ENCODE measurements at regions not wholly inside any gene's neighbourhood (a gene's known extent, or its start where the extent isn't known, plus 50 kb on each side); places are given as distances from the start of the nearest gene placed in this dataset.

GRCh38 chr2:35938838-35939237 is 416.7 kb upstream of the CRIM1 start:
- ATAC-seq: no peak
- intact Hi-C loops (cut with DNase I): no loop called here
- Histone ChIP-seq H3K4me3 (ENCODE audit: low read length) (no peak overlapping the region), H3K9me3 (ENCODE audit: control insufficient read depth, low read length) (no peaks in the 10 kb centered on the region), H3K4me1 (ENCODE audit: control insufficient read depth, insufficient read depth, low read length) (no peaks in the 10 kb centered on the region), H3K27ac (ENCODE audit: low read length) (no peak overlapping the region), H3K27me3 (ENCODE audit: control insufficient read depth, insufficient read depth) (no peaks in the 10 kb centered on the region)
- DNase-seq: no peak
- 84% methylated on average over 4 of the region's 4 CpGs for WGBS

- H3K9me3 ChIP-seq (ENCODE audit: control insufficient read depth, low read length): no peaks in the 10 kb centered on the region
- 63% methylated on average over 1 of the region's 1 CpG for WGBS
- ATAC-seq: no peak
- intact Hi-C loops (cut with DNase I): no loop called here
- H3K4me1 ChIP-seq (ENCODE audit: control insufficient read depth, insufficient read depth, low read length): no peaks in the 10 kb centered on the region
- H3K27me3 ChIP-seq (ENCODE audit: control insufficient read depth, insufficient read depth): no peaks in the 10 kb centered on the region
- no peak for DNase-seq
- H3K27ac ChIP-seq (ENCODE audit: low read length): no peak overlapping the region
- H3K4me3 ChIP-seq (ENCODE audit: low read length): no peak overlapping the region
These were observed 422.5 kb upstream of the CRIM1 start for GRCh38 chr2:35933031-35933430.

GRCh38 chr2:35932276-35932963 is 423.2 kb upstream of the CRIM1 start:
- H3K27ac ChIP-seq (ENCODE audit: low read length): no peak overlapping the region
- intact Hi-C loops (cut with DNase I): no loop called here
- 82% methylated on average over 5 of the region's 5 CpGs for WGBS
- H3K27me3 ChIP-seq (ENCODE audit: control insufficient read depth, insufficient read depth): no peaks in the 10 kb centered on the region
- ATAC-seq (no peak), DNase-seq (no peak)
- no peaks in the 10 kb centered on the region for H3K4me1 ChIP-seq (ENCODE audit: control insufficient read depth, insufficient read depth, low read length)
- no peaks in the 10 kb centered on the region for H3K9me3 ChIP-seq (ENCODE audit: control insufficient read depth, low read length)
- no peak overlapping the region for H3K4me3 ChIP-seq (ENCODE audit: low read length)

GRCh38 chr2:35931626-35932025 is 424.0 kb upstream of the CRIM1 start:
- no peak overlapping the region for H3K27ac ChIP-seq (ENCODE audit: low read length)
- no peaks in the 10 kb centered on the region for H3K9me3 ChIP-seq (ENCODE audit: control insufficient read depth, low read length)
- 91% methylated on average over 4 of the region's 4 CpGs for WGBS
- no peaks in the 10 kb centered on the region for H3K27me3 ChIP-seq (ENCODE audit: control insufficient read depth, insufficient read depth)
- intact Hi-C loops (cut with DNase I): no loop called here
- ATAC-seq: no peak
- no peak for DNase-seq
- no peaks in the 10 kb centered on the region for H3K4me1 ChIP-seq (ENCODE audit: control insufficient read depth, insufficient read depth, low read length)
- H3K4me3 ChIP-seq (ENCODE audit: low read length): no peak overlapping the region

- H3K9me3 ChIP-seq (ENCODE audit: control insufficient read depth, low read length): no peaks in the 10 kb centered on the region
- WGBS: 68% methylated on average over 5 of the region's 5 CpGs
- no peak for ATAC-seq
- intact Hi-C loops (cut with DNase I): no loop called here
- no peaks in the 10 kb centered on the region for H3K4me1 ChIP-seq (ENCODE audit: control insufficient read depth, insufficient read depth, low read length)
- H3K27me3 ChIP-seq (ENCODE audit: control insufficient read depth, insufficient read depth): no peaks in the 10 kb centered on the region
- no peak overlapping the region for H3K4me3 ChIP-seq (ENCODE audit: low read length)
- H3K27ac ChIP-seq (ENCODE audit: low read length): no peak overlapping the region
- no peak for DNase-seq
These were observed 424.5 kb upstream of the CRIM1 start for GRCh38 chr2:35931115-35931514.

GRCh38 chr2:35929551-35929950 is 426.0 kb upstream of the CRIM1 start:
- DNase-seq (no peak), ATAC-seq (no peak)
- H3K9me3 ChIP-seq (ENCODE audit: control insufficient read depth, low read length): no peaks in the 10 kb centered on the region
- H3K4me1 ChIP-seq (ENCODE audit: control insufficient read depth, insufficient read depth, low read length): no peaks in the 10 kb centered on the region
- no peaks in the 10 kb centered on the region for H3K27me3 ChIP-seq (ENCODE audit: control insufficient read depth, insufficient read depth)
- H3K4me3 ChIP-seq (ENCODE audit: low read length): no peak overlapping the region
- 94% methylated on average over 2 of the region's 2 CpGs for WGBS
- intact Hi-C loops (cut with DNase I): no loop called here
- H3K27ac ChIP-seq (ENCODE audit: low read length): no peak overlapping the region

- no peak for DNase-seq
- intact Hi-C loops (cut with DNase I): no loop called here
- ATAC-seq: no peak
- Histone ChIP-seq H3K27me3 (ENCODE audit: control insufficient read depth, insufficient read depth) (no peaks in the 10 kb centered on the region), H3K4me3 (ENCODE audit: low read length) (no peak overlapping the region), H3K4me1 (ENCODE audit: control insufficient read depth, insufficient read depth, low read length) (no peaks in the 10 kb centered on the region), H3K27ac (ENCODE audit: low read length) (no peak overlapping the region), H3K9me3 (ENCODE audit: control insufficient read depth, low read length) (no peaks in the 10 kb centered on the region)
These were observed 435.5 kb upstream of the CRIM1 start for GRCh38 chr2:35920061-35920460.

GRCh38 chr2:35915261-35915660 is 440.3 kb upstream of the CRIM1 start:
- H3K27ac ChIP-seq (ENCODE audit: low read length): no peak overlapping the region
- intact Hi-C loops (cut with DNase I): no loop called here
- 67% methylated on average over 4 of the region's 4 CpGs for WGBS
- ATAC-seq: no peak
- no peak for DNase-seq
- H3K4me1 ChIP-seq (ENCODE audit: control insufficient read depth, insufficient read depth, low read length): no peaks in the 10 kb centered on the region
- H3K4me3 ChIP-seq (ENCODE audit: low read length): no peak overlapping the region
- no peaks in the 10 kb centered on the region for H3K27me3 ChIP-seq (ENCODE audit: control insufficient read depth, insufficient read depth)
- no peaks in the 10 kb centered on the region for H3K9me3 ChIP-seq (ENCODE audit: control insufficient read depth, low read length)

- H3K4me3 ChIP-seq (ENCODE audit: low read length): no peak overlapping the region
- no peak overlapping the region for H3K27ac ChIP-seq (ENCODE audit: low read length)
- no peaks in the 10 kb centered on the region for H3K27me3 ChIP-seq (ENCODE audit: control insufficient read depth, insufficient read depth)
- ATAC-seq: no peak
- H3K9me3 ChIP-seq (ENCODE audit: control insufficient read depth, low read length): no peaks in the 10 kb centered on the region
- no peaks in the 10 kb centered on the region for H3K4me1 ChIP-seq (ENCODE audit: control insufficient read depth, insufficient read depth, low read length)
- DNase-seq: no peak
- intact Hi-C loops (cut with DNase I): no loop called here
- WGBS: 87% methylated on average over 2 of the region's 2 CpGs
These were observed 463.6 kb upstream of the CRIM1 start for GRCh38 chr2:35891936-35892335.

GRCh38 chr2:35891528-35891927 is 464.1 kb upstream of the CRIM1 start:
- H3K27ac ChIP-seq (ENCODE audit: low read length): no peak overlapping the region
- ATAC-seq (no peak), DNase-seq (no peak)
- no peaks in the 10 kb centered on the region for H3K27me3 ChIP-seq (ENCODE audit: control insufficient read depth, insufficient read depth)
- no peaks in the 10 kb centered on the region for H3K4me1 ChIP-seq (ENCODE audit: control insufficient read depth, insufficient read depth, low read length)
- no peaks in the 10 kb centered on the region for H3K9me3 ChIP-seq (ENCODE audit: control insufficient read depth, low read length)
- intact Hi-C loops (cut with DNase I): no loop called here
- no peak overlapping the region for H3K4me3 ChIP-seq (ENCODE audit: low read length)

GRCh38 chr2:35887146-35887545 is 468.4 kb upstream of the CRIM1 start:
- H3K27me3 ChIP-seq (ENCODE audit: control insufficient read depth, insufficient read depth): no peaks in the 10 kb centered on the region
- no peaks in the 10 kb centered on the region for H3K9me3 ChIP-seq (ENCODE audit: control insufficient read depth, low read length)
- H3K27ac ChIP-seq (ENCODE audit: low read length): no peak overlapping the region
- DNase-seq (no peak), ATAC-seq (no peak)
- 93% methylated on average over 7 of the region's 7 CpGs for WGBS
- no peaks in the 10 kb centered on the region for H3K4me1 ChIP-seq (ENCODE audit: control insufficient read depth, insufficient read depth, low read length)
- no peak overlapping the region for H3K4me3 ChIP-seq (ENCODE audit: low read length)
- intact Hi-C loops (cut with DNase I): no loop called here

- ATAC-seq (no peak), DNase-seq (no peak)
- no peak overlapping the region for H3K4me3 ChIP-seq (ENCODE audit: low read length)
- no peaks in the 10 kb centered on the region for H3K9me3 ChIP-seq (ENCODE audit: control insufficient read depth, low read length)
- WGBS: 76% methylated on average over 4 of the region's 4 CpGs
- H3K27ac ChIP-seq (ENCODE audit: low read length): no peak overlapping the region
- intact Hi-C loops (cut with DNase I): no loop called here
- no peaks in the 10 kb centered on the region for H3K27me3 ChIP-seq (ENCODE audit: control insufficient read depth, insufficient read depth)
- no peaks in the 10 kb centered on the region for H3K4me1 ChIP-seq (ENCODE audit: control insufficient read depth, insufficient read depth, low read length)
These were observed 481.7 kb upstream of the CRIM1 start for GRCh38 chr2:35873921-35874320.

All from right cardiac atrium (tissue), 5 donors.